SK-N-SH (cell line): ENCODE measurements at regions not wholly inside any gene's neighbourhood (a gene's known extent, or its start where the extent isn't known, plus 50 kb on each side); places are given as distances from the start of the nearest gene placed in this dataset.

Experiments
- CTCF ChIA-PET: fragments of 300-600, 350-600 bp; formaldehyde crosslinking; extraction: SDS; loops from one replicate; lab custom pipeline; 2021; lab: Yijun Ruan, JAX
- POLR2A ChIA-PET: fragments of 350-600 bp; sonication (Branson Sonifier 250); formaldehyde crosslinking; extraction: SDS; loops from one replicate; lab custom pipeline; 2020; ENCODE audit warnings: antibody characterized with exemption, inconsistent platforms; lab: Yijun Ruan, JAX
- DNase-seq: peaks from one replicate; pipeline ENCODE4 v3.0.0; 2012
- H2AFZ ChIP-seq: fragments of 200-600 bp; sonication (generic); 2 replicates; pipeline ENCODE4 v1.8.1; 2016; ENCODE audit warnings: antibody characterized with exemption, mild to moderate bottlenecking, low read depth
- H3F3A ChIP-seq: fragments of 200-600 bp; sonication (generic); replicated peaks from 2 replicates; pipeline ENCODE3; 2016; ENCODE audit warnings: antibody characterized with exemption, mild to moderate bottlenecking; ENCODE audit not compliant: insufficient read depth
- H3K27ac ChIP-seq, 2 experiments: fragments of 200-500 bp in 1 of 2; fragments of 200-600 bp in 1 of 2; sonication (Bioruptor generic) in 1 of 2; sonication (generic), shearing (Covaris generic) in 1 of 2; 2 replicates each; pipeline versions ENCODE4 v1.5.1 to v1.6.1; 2014 to 2016; ENCODE audit warnings: low read depth in 2 of 2, inconsistent platforms in 1 of 2, low read length in 1 of 2, mild to moderate bottlenecking in 1 of 2, mixed read lengths in 1 of 2
- H3K27me3 ChIP-seq: fragments of 200-600 bp; sonication (generic), shearing (Covaris generic); 2 replicates; pipeline ENCODE4 v1.6.1; 2016; ENCODE audit warnings: mixed run types; ENCODE audit not compliant: insufficient read depth
- H3K36me3 ChIP-seq, 2 experiments: fragments of 200-500 bp in 1 of 2; fragments of 200-600 bp in 1 of 2; sonication (Bioruptor generic) in 1 of 2; sonication (generic) in 1 of 2; replicated peaks in 1 of 2; 2 replicates each; pipeline versions ENCODE3 to v1.5.1; 2014 to 2016; ENCODE audit warnings: low read length in 1 of 2, mild to moderate bottlenecking in 1 of 2; ENCODE audit not compliant: insufficient read depth in 2 of 2, control insufficient read depth in 1 of 2
- H3K4me1 ChIP-seq, 2 experiments: fragments of 200-500 bp in 1 of 2; fragments of 200-600 bp in 1 of 2; sonication (Bioruptor generic) in 1 of 2; sonication (generic), shearing (Covaris generic) in 1 of 2; 2 replicates each; pipeline versions ENCODE4 v1.5.1 to v1.6.1; 2014 to 2016; ENCODE audit warnings: low read depth in 1 of 2, low read length in 1 of 2, mixed run types in 1 of 2; ENCODE audit not compliant: insufficient read depth in 2 of 2, control insufficient read depth in 1 of 2
- H3K4me2 ChIP-seq: fragments of 200-600 bp; sonication (generic), shearing (Covaris generic); 2 replicates; pipeline ENCODE4 v1.6.1; 2017; ENCODE audit warnings: mixed run types
- H3K4me3 ChIP-seq, 2 experiments: fragments of 200-500 bp in 1 of 2; fragments of 200-600 bp in 1 of 2; sonication (Bioruptor generic) in 1 of 2; sonication (generic), shearing (Covaris generic) in 1 of 2; 2 replicates each; pipeline versions ENCODE4 v1.5.1 to v1.8.1; 2014 to 2016; ENCODE audit warnings: low read depth in 2 of 2, inconsistent platforms in 1 of 2, low read length in 1 of 2, mild to moderate bottlenecking in 1 of 2, mixed read lengths in 1 of 2, moderate library complexity in 1 of 2
- H3K79me2 ChIP-seq: fragments of 200-600 bp; sonication (generic); 2 replicates; pipeline ENCODE4 v1.8.1; 2017; ENCODE audit warnings: mild to moderate bottlenecking; ENCODE audit not compliant: insufficient read depth
- H3K9ac ChIP-seq: fragments of 200-600 bp; sonication (generic); 2 replicates; pipeline ENCODE4 v1.6.1; 2017; ENCODE audit warnings: mixed run types
- H3K9me2 ChIP-seq: fragments of 200-600 bp; sonication (generic); 2 replicates; pipeline ENCODE4 v1.6.1; 2017; ENCODE audit warnings: mixed run types
- H3K9me3 ChIP-seq: fragments of 200-600 bp; sonication (generic); 2 replicates; pipeline ENCODE4 v1.6.1; 2017; ENCODE audit warnings: mixed run types, mild to moderate bottlenecking, moderate library complexity
- H4K20me1 ChIP-seq: fragments of 200-600 bp; sonication (generic); 2 replicates; pipeline ENCODE4 v1.6.1; 2017; ENCODE audit warnings: mild to moderate bottlenecking, mixed run types; ENCODE audit not compliant: insufficient read depth
- ELF1 ChIP-seq: IDR thresholded peaks from 2 replicates; pipeline ENCODE4 v1.4.0; 2012
- EZH2phosphoT487 ChIP-seq: fragments of 200-600 bp; sonication (generic); IDR thresholded peaks from 2 replicates; pipeline ENCODE4 v1.6.1; 2017; ENCODE audit warnings: low read depth, mixed run types, mild to moderate bottlenecking, antibody characterized with exemption, moderate library complexity, borderline replicate concordance
- FOSL2 ChIP-seq: IDR thresholded peaks from 2 replicates; pipeline ENCODE4 v1.4.0; 2012; ENCODE audit warnings: low read depth, mild to moderate bottlenecking, moderate library complexity, borderline replicate concordance
- FOXJ3 ChIP-seq: sonication (generic); formaldehyde crosslinking; IDR thresholded peaks from 2 replicates; pipeline ENCODE4 v1.5.1; 2020; ENCODE audit warnings: mild to moderate bottlenecking, missing genetic modification reagents
- GABPA ChIP-seq: IDR thresholded peaks from 2 replicates; pipeline ENCODE4 v1.4.0; 2012; ENCODE audit warnings: low read depth, mild to moderate bottlenecking
- GATA2 ChIP-seq: sonication (generic); formaldehyde crosslinking; IDR thresholded peaks from 2 replicates; pipeline ENCODE4 v1.5.0; 2020; ENCODE audit warnings: mild to moderate bottlenecking, missing genetic modification reagents
- JUND ChIP-seq: IDR thresholded peaks from 2 replicates; pipeline ENCODE4 v1.4.0; 2012
- MAX ChIP-seq: IDR thresholded peaks from 2 replicates; pipeline ENCODE4 v1.4.0; 2012; ENCODE audit warnings: low read depth
- NRF1 ChIP-seq: IDR thresholded peaks from 2 replicates; pipeline ENCODE4 v1.6.1; 2012; ENCODE audit warnings: low read depth, mild to moderate bottlenecking, low read length
- PBX3 ChIP-seq: IDR thresholded peaks from 2 replicates; pipeline ENCODE4; 2012
- RAD21 ChIP-seq: IDR thresholded peaks from 2 replicates; pipeline ENCODE4 v1.6.1; 2012; ENCODE audit warnings: mild to moderate bottlenecking, low read length
- RXRA ChIP-seq: IDR thresholded peaks from 2 replicates; pipeline ENCODE4 v1.4.0; 2012; ENCODE audit warnings: low read depth, mild to moderate bottlenecking, borderline replicate concordance
- SIN3A ChIP-seq: IDR thresholded peaks from 2 replicates; pipeline ENCODE4 v1.6.1; 2012; ENCODE audit warnings: low read depth, mild to moderate bottlenecking, low read length, moderate library complexity, borderline replicate concordance
- SMC3 ChIP-seq: IDR thresholded peaks from 2 replicates; pipeline ENCODE4 v1.6.1; 2012; ENCODE audit warnings: low read depth, low read length, improper control_type of control experiment
- TCF12 ChIP-seq: IDR thresholded peaks from 2 replicates; pipeline ENCODE4 v1.4.0; 2012
- USF1 ChIP-seq: IDR thresholded peaks from 2 replicates; pipeline ENCODE4 v1.4.0; 2012; ENCODE audit warnings: low read depth, borderline replicate concordance
- WGBS: methylation state at CpG from one replicate; pipeline ENCODE4 v1.1.6; 2017; ENCODE audit warnings: low lambda C conversion rate; 5-methylcytosine and 5-hydroxymethylcytosine counted together

GRCh38 chr13:83355041-83355440 is 527.2 kb downstream of the SLITRK1 start:
- Histone ChIP-seq H3K9ac (no peak overlapping the region), H3K4me1 (no peaks in the 10 kb centered on the region), H3K4me3 (no peak overlapping the region), H3K27me3 (no peaks in the 10 kb centered on the region), H3K9me2 (no peaks in the 10 kb centered on the region), H2AFZ (no peak overlapping the region), H3K4me2 (no peak overlapping the region), H4K20me1 (no peaks in the 10 kb centered on the region), H3K9me3 (no peaks in the 10 kb centered on the region), H3K79me2 (no peaks in the 10 kb centered on the region), H3F3A (no peaks in the 10 kb centered on the region), H3K27ac (no peak overlapping the region), H3K36me3 (no peaks in the 10 kb centered on the region)
- WGBS: 48% methylated on average over 1 of the region's 1 CpG
- CTCF ChIA-PET: no interaction called here
- no peak for DNase-seq
- POLR2A ChIA-PET: no interaction called here
- TF ChIP-seq SIN3A: no peak
- no peak for TF ChIP-seq MAX
- no peak for TF ChIP-seq USF1
- TF ChIP-seq EZH2phosphoT487: no peak
- no peak for TF ChIP-seq JUND
- no peak for TF ChIP-seq FOXJ3 (CRISPR knock-in tag)
- TF ChIP-seq TCF12: no peak

GRCh38 chr13:83352391-83352790 is 529.9 kb downstream of the SLITRK1 start:
- 3% methylated on average over 1 of the region's 1 CpG for WGBS
- no peak for DNase-seq
- no peak overlapping the region for H3K4me2 ChIP-seq
- no peak overlapping the region for H2AFZ ChIP-seq
- no peaks in the 10 kb centered on the region for H3K79me2 ChIP-seq
- H3K9ac ChIP-seq: no peak overlapping the region
- ChIA-PET CTCF (no interaction called here), POLR2A (no interaction called here)
- H3F3A ChIP-seq: no peaks in the 10 kb centered on the region
- H3K4me1 ChIP-seq: no peaks in the 10 kb centered on the region
- no peaks in the 10 kb centered on the region for H4K20me1 ChIP-seq
- H3K27me3 ChIP-seq: no peaks in the 10 kb centered on the region
- TF ChIP-seq PBX3 (no peak), SIN3A (no peak), SMC3 (no peak), GABPA (no peak), GATA2 (CRISPR knock-in tag) (no peak), RAD21 (no peak), NRF1 (no peak), FOSL2 (no peak), ELF1 (no peak), RXRA (no peak)
- H3K9me2 ChIP-seq: no peaks in the 10 kb centered on the region
- H3K36me3 ChIP-seq: no peaks in the 10 kb centered on the region
- no peak overlapping the region for H3K27ac ChIP-seq
- H3K4me3 ChIP-seq: no peak overlapping the region
- H3K9me3 ChIP-seq: no peaks in the 10 kb centered on the region
